GM18951 (cell line): ENCODE measurements at regions not wholly inside any gene's neighbourhood (a gene's known extent, or its start where the extent isn't known, plus 50 kb on each side); places are given as distances from the start of the nearest gene placed in this dataset.

Experiments
- POLR2A ChIP-seq: IDR thresholded peaks from 4 replicates; pipeline ENCODE4 v1.6.1; 2011; ENCODE audit warnings: mild to moderate bottlenecking; ENCODE audit not compliant: insufficient read length, insufficient read depth; ENCODE audit errors: extremely low read depth
- in situ Hi-C: fragments of 300-500 bp; cut with MboI; formaldehyde crosslinking; loops from one replicate; pipeline ENCODE4 v1.12.0; 2022; ENCODE audit warnings: low sequenced_read_pairs, mixed read lengths, inconsistent platforms; ENCODE audit not compliant: unreplicated experiment

DNA sequence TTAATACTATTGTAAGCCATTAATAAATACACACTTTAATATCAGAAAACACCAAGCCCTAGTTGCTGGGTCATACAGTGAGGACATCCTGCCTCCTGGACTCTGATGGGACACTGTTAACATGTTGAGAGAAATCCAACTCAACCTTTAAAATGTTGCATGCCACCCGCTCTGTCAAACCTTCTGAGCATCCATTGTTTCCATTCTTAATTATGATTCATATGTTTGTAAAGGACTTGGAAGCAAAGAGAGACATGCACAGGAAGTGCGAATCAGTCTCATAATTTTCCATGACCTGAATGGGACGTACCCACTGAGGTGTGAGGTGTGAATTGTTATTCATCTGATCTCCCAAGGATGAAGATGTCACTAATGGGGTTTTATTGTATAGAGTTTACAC lies 186.4 kb downstream of the CAAP1 start:
- in situ Hi-C loops = no loop called here
- TF ChIP-seq POLR2A = no peak

GRCh38 chr9:26695298-26695622 lies 197.3 kb downstream of the CAAP1 start:
- in situ Hi-C loops = no loop called here
- no peak for TF ChIP-seq POLR2A

DNA sequence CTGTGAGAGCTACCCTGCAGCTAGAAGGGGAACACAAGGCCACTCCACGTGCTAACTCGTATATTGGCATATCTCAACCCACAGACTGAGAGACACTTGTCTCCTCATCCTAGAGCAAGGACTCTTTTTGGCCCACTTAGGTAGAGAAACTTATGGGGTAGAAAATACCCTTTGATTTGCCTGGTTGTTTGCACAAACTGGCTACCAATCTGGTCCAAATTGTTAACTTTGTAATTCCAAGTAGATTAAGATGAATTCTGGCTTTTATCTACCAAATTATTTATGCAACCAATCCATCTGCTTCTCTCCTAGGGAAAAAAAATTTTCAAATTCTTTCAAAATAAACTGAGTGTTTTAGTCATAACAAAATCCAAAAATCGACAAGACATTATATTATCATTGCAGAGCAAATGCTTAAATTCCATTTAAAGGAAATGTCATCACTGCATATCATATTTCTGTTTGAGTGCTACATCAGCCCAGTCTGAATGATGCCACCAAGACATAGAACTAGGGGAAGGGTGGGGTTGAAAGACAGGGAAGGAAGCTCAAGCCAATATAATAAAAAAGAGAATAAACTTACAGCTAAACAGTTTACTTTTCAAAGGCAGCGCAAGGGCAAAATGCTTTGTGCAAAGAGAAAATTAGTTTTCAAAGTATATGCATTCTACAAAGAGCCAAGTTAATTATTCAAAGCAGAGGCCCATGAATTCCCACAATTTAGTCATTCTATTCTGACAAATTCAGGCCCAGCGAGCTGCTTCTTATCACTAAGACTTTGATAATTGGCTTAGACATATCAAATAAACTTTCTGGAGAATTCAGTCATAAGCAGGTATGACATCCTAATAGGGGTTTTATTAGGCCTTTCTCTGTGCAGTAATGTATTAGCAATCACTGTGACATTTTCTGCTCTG lies 198.0 kb downstream of the CAAP1 start:
- in situ Hi-C loops = no loop called here
- TF ChIP-seq POLR2A = no peak

DNA sequence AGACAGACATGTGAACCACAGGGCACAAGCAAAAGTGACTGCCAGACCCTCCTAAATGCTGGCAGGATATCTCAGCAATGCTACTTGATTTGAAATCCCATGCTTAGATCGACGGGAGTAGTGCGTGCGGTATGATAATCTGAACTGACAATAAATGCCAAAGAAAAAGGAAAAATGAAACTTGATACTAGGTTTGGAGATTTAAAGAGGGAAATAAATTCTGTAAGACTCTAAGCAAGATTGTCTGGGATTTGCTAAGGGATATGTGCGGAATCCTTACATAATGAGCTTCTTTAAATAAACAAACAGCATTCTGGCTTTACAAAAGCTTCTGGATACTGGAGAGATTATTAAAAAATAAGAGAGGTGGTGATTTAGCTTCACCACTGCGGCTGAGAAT lies 203.6 kb downstream of the CAAP1 start:
- in situ Hi-C loops = no loop called here
- no peak for TF ChIP-seq POLR2A

- TF ChIP-seq POLR2A = no peak
- in situ Hi-C loops = no loop called here
Measured at GRCh38 chr9:26687421-26687820, 205.2 kb downstream of the CAAP1 start.

DNA sequence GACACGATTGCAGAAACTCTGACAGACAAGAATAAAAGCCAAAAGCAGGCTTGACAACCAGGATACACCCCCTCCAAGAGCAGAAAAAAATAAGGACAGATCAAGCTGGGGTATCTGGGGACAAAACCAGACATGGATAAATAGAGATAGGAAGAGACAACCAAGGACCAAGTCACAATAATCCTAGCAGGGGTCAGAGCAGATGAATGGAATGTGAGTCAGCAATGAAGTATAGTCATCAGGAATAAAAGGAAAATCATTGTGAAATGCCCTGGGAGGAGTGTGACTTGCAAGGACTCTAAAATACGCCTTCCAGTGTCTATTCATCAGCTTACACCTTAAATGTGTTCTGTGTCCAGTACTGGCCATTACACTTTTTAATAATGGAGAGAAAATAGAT lies 206.8 kb downstream of the CAAP1 start:
- in situ Hi-C loops = no loop called here
- no peak for TF ChIP-seq POLR2A

GRCh38 chr9:26684029-26684428 lies 208.6 kb downstream of the CAAP1 start:
- no peak for TF ChIP-seq POLR2A
- in situ Hi-C loops = no loop called here

GRCh38 chr9:26682796-26683496 lies 209.7 kb downstream of the CAAP1 start:
- in situ Hi-C loops = no loop called here
- TF ChIP-seq POLR2A = no peak

DNA sequence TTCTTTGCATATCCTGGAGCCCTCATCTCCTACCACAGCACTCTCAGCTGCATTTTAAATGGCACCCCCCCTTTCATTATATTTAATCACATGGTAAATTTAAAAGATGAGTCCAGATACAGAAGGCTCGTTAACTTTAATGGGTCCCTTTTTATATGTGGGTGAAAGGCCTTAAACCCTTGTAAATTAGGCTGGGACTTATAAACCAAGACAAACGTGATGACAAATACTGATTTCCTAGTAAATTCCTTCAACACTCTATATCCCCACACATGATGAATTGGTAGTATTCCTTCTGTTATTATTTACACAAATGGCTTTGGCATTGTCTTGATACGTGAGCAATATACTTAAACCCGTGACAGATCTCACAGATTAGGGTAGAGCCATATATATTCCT lies 210.6 kb downstream of the CAAP1 start:
- TF ChIP-seq POLR2A = no peak
- in situ Hi-C loops = no loop called here

GRCh38 chr9:26677965-26678706 lies 214.5 kb downstream of the CAAP1 start:
- TF ChIP-seq POLR2A = no peak
- in situ Hi-C loops = no loop called here

DNA sequence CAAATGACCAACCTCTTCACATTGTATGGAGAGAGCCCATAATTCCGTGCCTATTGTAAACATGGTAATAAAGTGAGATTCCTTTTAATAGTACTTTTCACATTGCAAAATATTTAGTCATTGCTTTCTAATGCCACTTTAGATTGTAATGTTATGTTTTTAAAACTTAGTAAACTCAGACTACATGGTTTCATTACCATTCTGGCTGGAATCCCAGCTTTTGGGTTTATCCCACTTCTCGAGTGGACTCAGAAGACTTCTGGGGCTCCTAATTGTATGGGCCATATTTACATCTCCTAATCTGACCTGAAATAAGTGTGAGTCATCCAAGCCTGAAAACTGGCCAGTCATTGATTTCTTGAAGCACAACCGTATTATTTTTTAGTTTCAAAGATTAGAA lies 217.6 kb downstream of the CAAP1 start:
- in situ Hi-C loops = no loop called here
- TF ChIP-seq POLR2A = no peak

- TF ChIP-seq POLR2A = no peak
- in situ Hi-C loops = no loop called here
Measured at GRCh38 chr9:26673261-26673660, 219.3 kb downstream of the CAAP1 start.
